ENCODE measurements at regions not wholly inside any gene's neighbourhood (a gene's known extent, or its start where the extent isn't known, plus 50 kb on each side); places are given as distances from the start of the nearest gene placed in this dataset.

GRCh38 chr6:91082311-91082832, 495.5 kb upstream of the MAP3K7 start (continued):
- no peak for TF ChIP-seq ATF2 (IDR thresholded peaks at IDR 0.05; ENCODE audit: low read length)
- TF ChIP-seq BCL11A (IDR thresholded peaks at IDR 0.05; ENCODE audit: low read depth in 2 of 2, low read length in 2 of 2) = no peak
- no peak for TF ChIP-seq CEBPB (IDR thresholded peaks at IDR 0.05; ENCODE audit: low read depth, low read length)
- no peak for TF ChIP-seq ATF3 (IDR thresholded peaks at IDR 0.05; ENCODE audit: insufficient read depth, low read depth, low read length)
- no peak for TF ChIP-seq YY1 (IDR thresholded peaks at IDR 0.05; ENCODE audit: low read depth, low read length)
- TF ChIP-seq EGR1 (IDR thresholded peaks at IDR 0.05; ENCODE audit: borderline replicate concordance, low read depth, low read length) = no peak

All from H1 (cell line).